HL-60 (cell line): ENCODE measurements at regions not wholly inside any gene's neighbourhood (a gene's known extent, or its start where the extent isn't known, plus 50 kb on each side); places are given as distances from the start of the nearest gene placed in this dataset.

Experiments used
- DNase-seq, 2 experiments: peaks; one replicate each; pipeline ENCODE4 v3.0.0-alpha.2; 2010 to 2020; ENCODE audit warnings: low read depth in 1 of 2, low spot score in 1 of 2
- H3K27ac ChIP-seq: fragments of 250-450 bp; sonication (Bioruptor Pico); replicated peaks from 2 replicates; pipeline ENCODE4 v1.5.1; 2020; ENCODE audit warnings: mild to moderate bottlenecking, moderate library complexity
- H3K27me3 ChIP-seq: fragments of 250-450 bp; sonication (Bioruptor Pico); 2 replicates; pipeline ENCODE4 v1.5.1; 2021; ENCODE audit warnings: mild to moderate bottlenecking, moderate library complexity; ENCODE audit not compliant: insufficient read depth, poor library complexity, severe bottlenecking
- H3K4me3 ChIP-seq: replicated peaks from 2 replicates; pipeline ENCODE4 v1.5.1; 2011; ENCODE audit warnings: mild to moderate bottlenecking, control low read depth, low read length; ENCODE audit not compliant: insufficient read depth
- CTCF ChIP-seq: IDR thresholded peaks from one replicate; pipeline ENCODE4 v1.5.1; 2011; ENCODE audit warnings: low read length, control low read depth, inconsistent platforms; ENCODE audit not compliant: insufficient read depth
- GABPA ChIP-seq: IDR thresholded peaks from 2 replicates; pipeline ENCODE4 v1.6.1; 2012; ENCODE audit warnings: low read depth
- POLR2AphosphoS5 ChIP-seq: IDR thresholded peaks from 2 replicates; pipeline ENCODE4 v1.6.1; 2012; ENCODE audit warnings: low read depth
- REST ChIP-seq: IDR thresholded peaks from 2 replicates; pipeline ENCODE4 v1.6.1; 2012; ENCODE audit warnings: low read depth; ENCODE audit not compliant: insufficient replicate concordance
- SPI1 ChIP-seq: IDR thresholded peaks from 2 replicates; pipeline ENCODE4 v1.6.1; 2012; ENCODE audit warnings: low read depth, mild to moderate bottlenecking, borderline replicate concordance

GRCh38 chr3:150074697-150075416 is 104.2 kb upstream of the PFN2 start:
- Histone ChIP-seq H3K27me3 (no peaks in the 10 kb centered on the region), H3K4me3 (no peak overlapping the region), H3K27ac (no peak overlapping the region)
- TF ChIP-seq SPI1, result no peak
- TF ChIP-seq REST, result no peak
- TF ChIP-seq POLR2AphosphoS5, result no peak
- no peak for DNase-seq

- TF ChIP-seq GABPA (no peak), REST (no peak), POLR2AphosphoS5 (no peak), CTCF (no peak)
- Histone ChIP-seq H3K27me3 (no peaks in the 10 kb centered on the region), H3K27ac (no peak overlapping the region), H3K4me3 (no peak overlapping the region)
- DNase-seq, result no peak
These were observed 103.6 kb upstream of the PFN2 start for GRCh38 chr3:150074277-150074676.

GRCh38 chr3:150073513-150073912 is 102.8 kb upstream of the PFN2 start:
- no peak for DNase-seq
- H3K27ac ChIP-seq, result no peak overlapping the region
- no peaks in the 10 kb centered on the region for H3K27me3 ChIP-seq
- no peak overlapping the region for H3K4me3 ChIP-seq
- no peak for TF ChIP-seq REST

GRCh38 chr3:150073031-150073430 is 102.3 kb upstream of the PFN2 start:
- TF ChIP-seq CTCF (no peak), POLR2AphosphoS5 (no peak), GABPA (no peak), SPI1 (no peak), REST (no peak)
- Histone ChIP-seq H3K27ac (no peak overlapping the region), H3K4me3 (no peak overlapping the region), H3K27me3 (no peaks in the 10 kb centered on the region)
- DNase-seq, result no peak
